ENCODE measurements at regions not wholly inside any gene's neighbourhood (a gene's known extent, or its start where the extent isn't known, plus 50 kb on each side); places are given as distances from the start of the nearest gene placed in this dataset.

GRCh38 chr12:107226126-107226525 lies 132.8 kb upstream of the CRY1 start:
- DNase-seq: no peak

GRCh38 chr12:107228076-107228475 lies 134.7 kb upstream of the CRY1 start:
- no peak for DNase-seq

DNA sequence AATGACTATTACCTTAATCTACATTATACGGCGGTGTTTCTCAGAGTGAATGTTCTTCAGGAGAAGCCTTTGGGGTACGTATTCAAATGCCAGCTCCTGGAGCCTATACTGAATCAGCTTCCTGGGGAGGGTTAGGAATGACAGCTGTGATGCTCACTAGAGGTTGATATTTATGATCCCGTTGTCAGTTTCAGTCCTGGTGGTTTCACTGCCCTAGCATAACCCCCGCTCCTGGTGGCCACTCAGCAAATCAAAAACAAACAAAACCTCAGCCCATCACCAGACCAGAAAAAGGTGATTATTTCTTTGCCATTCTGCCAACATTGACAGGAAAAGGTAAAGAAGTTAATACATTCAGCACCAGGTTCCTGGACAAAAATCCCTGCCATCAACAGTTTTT lies 136.5 kb upstream of the CRY1 start:
- DNase-seq: no peak

DNA sequence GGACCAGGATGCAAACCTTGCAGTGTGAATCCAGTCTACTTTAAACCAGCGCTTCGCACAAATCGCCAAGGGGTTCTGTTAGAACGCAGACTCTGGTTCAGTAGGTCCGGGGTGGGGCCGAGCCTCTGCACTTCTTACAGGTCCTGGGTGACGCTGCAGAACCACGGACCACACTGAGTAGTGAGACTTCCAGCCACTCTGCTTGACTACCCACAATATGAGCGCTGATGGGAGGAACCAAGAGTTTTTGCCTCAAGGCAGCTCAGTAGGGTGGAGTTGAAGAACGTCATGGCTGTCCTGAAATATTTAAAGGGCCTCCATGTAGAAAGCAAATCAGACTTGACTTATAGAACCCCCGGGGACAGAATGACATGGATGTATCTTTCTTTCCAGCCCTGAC lies 138.0 kb upstream of the CRY1 start:
- no peak for DNase-seq

DNA sequence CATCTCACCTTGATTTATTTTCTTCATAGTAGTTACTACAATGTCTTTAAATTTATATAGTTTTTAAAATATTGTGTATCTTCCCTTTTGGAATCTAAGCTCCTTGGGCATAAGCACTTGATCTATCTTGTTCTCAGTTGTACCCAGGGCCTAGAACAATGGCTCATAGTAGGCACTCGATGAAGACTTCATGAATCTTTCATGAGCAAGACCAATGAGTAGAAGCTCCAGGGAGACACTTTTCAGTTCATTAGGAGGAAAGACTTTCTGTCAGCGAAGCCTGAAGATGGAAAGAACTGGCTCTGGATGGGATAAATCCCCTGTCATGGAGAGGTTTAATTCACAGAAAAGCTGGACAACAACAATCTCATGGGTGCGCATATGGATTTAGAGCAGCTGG lies 140.2 kb upstream of the CRY1 start:
- no peak for DNase-seq

GRCh38 chr12:107235600-107235999 lies 142.3 kb upstream of the CRY1 start:
- no peak for DNase-seq

- no peak for DNase-seq
Measured at GRCh38 chr12:107236824-107237511, 143.6 kb upstream of the CRY1 start.

GRCh38 chr12:107238296-107238695 lies 144.9 kb upstream of the CRY1 start:
- no peak for DNase-seq

DNA sequence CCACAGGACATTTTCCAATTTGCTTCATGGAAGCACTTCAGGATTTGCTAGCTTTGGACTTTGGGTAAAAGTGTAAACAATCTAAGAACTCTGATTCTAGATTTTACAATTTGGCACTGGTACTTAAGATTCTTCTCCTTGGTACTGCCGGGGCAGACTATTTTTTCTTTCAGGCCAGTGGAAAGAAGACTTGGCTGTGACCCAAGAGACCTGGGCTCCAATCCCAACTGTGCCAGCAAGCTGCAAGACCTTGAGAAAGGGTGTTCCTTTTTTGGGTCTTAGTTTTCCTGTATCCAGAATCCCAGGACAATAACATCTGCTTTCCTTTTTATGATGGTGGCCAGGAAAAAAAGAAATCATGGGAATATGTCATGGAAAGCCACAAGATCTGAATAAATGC lies 148.1 kb upstream of the CRY1 start:
- DNase-seq: no peak

DNA sequence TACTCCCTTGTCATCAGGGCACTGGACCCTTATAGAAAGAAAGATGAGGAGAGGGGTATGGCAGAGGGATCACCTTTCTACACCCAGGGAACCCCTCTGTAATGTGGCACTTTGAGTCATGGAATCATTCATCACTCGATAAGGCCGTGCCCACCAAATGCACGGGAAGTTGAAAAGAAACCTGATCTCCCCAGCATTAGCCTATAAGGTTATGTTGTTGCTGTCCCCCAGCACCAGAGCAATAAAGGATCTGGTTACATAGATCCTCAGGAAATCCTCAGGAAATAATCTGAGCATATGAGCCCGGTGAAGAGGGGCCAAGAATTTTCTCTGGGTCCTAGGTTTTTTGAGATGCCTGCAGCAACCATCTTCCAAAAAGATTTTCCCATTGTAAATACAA lies 148.8 kb upstream of the CRY1 start:
- no peak for DNase-seq

DNA sequence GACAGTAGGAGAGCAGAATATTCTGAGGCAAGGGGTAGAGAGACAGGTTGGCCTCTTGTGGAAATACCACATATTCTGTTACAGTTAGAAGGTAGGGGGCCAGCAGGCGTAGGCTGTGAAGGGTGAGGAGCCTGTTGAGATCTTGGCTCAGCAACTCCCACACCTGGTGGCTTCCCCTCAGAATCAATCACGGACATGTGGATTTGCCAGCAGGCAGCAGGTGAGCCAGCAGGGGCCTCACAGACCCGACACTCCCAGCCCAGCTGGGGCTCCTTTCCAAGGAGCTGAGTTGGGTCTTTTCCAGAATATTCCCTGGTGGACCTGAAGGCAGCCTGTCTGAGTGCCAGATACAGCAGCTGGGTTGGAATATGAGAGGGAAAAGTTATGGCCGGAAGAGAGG lies 150.0 kb upstream of the CRY1 start:
- DNase-seq: no peak

DNA sequence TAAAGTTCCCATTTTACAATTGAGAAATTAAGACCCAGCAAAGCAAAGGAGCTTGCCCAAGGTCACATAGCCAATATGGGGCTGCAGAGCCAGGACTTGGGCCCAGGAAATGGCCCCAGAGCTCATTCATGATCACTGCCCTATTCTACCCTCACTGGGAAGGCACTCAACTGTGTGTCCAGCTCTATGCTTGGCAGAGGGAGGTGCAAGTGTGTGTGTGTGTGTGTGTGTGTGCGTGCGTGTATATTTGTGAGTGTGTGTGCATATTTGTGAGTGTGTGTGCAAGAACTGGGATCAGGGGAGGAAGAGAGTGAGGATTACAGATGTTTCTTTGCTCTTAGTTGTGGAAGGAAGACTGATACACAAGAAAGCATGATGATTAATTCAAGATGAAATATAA lies 151.2 kb upstream of the CRY1 start:
- no peak for DNase-seq

DNA sequence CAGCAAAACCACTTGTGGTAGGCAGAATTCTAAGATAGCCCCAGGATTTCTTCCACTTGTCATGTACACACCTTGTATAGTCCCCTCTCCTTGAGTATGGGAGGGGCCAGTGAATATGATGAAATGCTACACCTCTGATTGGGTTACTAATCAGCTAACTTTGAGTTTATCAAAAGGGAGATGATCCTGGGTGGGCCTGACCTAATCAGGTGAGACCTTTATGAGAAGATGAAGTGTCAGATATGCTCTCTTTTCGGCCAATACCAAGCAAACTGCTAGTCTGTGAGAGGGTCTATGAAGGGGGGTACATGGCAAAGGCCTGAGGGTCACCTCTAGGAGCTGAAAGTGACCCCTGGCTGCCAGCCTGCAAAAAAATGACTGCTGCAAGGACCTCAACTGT lies 154.3 kb upstream of the CRY1 start:
- no peak for DNase-seq

- DNase-seq: no peak
Measured at GRCh38 chr12:107248187-107248586, 154.8 kb upstream of the CRY1 start.

GRCh38 chr12:107251288-107251687 lies 157.9 kb upstream of the CRY1 start:
- no peak for DNase-seq

GRCh38 chr12:107253361-107253760 lies 160.0 kb upstream of the CRY1 start:
- DNase-seq: no peak

DNA sequence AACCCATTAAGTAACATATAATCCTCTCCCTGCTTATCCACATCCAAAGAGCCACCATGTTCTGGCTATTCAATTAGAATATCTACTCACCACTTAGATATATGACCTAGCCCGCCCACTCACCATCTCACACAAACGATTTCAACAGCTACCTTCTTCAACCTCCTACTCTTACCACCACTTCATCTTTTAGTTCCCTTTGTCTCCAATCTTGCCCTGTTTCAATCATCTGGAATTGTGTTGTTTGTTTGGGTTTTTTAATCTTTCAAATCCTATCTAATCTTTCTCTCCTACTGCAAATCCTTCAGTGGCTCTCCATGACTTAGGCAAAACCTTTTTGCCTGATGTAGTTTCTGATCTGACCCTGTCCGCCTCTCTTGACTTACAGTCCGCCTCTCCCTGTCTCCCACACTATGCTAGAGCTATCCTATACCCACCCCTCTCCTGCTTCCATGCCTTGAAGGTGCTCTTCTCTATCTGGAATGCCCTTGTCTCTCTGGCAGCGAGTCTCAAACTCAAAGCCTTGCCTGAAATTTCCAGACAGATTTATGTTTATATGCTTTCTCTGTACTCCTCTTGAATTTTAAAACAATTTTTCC lies 161.0 kb upstream of the CRY1 start:
- DNase-seq: no peak

DNA sequence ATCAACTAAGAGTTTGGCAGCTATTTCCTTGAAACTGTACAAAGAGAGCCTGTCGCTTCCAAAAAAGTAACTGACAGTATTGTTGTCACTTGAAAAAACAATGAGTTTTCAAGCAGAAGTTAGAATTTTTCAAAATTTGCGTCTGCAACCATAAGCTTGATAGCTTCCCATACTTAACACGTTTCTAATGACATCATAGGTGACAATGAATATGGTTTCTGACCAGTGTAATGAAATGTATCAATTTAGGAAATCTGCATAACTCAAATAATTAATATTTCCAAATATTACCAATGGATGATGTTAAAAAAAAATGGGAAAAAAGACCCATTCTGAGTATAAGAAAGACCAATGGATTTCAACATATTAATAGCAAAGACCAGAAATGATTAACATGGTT lies 165.4 kb upstream of the CRY1 start:
- no peak for DNase-seq

DNA sequence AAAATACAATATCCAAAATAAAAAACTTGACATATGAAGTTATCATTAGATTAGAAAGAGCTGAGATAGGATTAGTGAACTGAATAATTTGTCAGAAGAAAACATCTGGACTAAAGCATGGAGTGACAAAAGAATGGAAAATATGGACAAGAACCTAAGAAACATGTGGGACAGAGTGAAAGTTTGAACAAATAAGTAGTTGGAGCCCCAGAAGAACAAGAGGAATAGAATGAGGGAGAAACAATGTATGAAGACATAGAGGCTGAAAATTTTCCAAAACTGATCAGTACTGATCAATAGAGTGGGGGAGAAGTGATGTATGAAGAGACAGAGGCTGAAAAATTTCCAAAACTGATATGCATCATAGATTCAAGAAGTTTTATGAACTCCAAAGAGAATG lies 170.6 kb upstream of the CRY1 start:
- DNase-seq: no peak

- no peak for DNase-seq
Measured at GRCh38 chr12:107264667-107265066, 171.3 kb upstream of the CRY1 start.

DNA sequence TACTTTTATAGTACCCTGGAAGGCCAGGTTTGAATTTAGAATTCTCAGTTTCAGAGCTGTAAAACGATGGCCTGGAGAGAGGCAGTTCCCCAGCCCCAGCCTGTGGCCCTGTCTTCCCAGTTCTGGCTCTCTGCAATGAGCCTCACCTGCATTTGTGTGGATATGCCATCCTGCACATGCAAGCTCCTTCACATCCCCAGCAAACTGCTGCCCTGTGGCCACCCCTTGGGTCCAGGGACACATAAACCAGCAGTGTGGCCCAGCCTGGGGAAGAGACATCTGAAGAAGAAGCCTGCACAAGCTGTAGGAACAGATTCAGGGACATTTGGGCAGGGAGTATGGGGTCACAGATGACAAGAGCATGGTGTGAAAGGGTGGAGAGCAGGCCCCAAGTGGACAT lies 174.3 kb upstream of the CRY1 start:
- no peak for DNase-seq

- no peak for DNase-seq
Measured at GRCh38 chr12:107271523-107271922, 178.2 kb upstream of the CRY1 start.

DNA sequence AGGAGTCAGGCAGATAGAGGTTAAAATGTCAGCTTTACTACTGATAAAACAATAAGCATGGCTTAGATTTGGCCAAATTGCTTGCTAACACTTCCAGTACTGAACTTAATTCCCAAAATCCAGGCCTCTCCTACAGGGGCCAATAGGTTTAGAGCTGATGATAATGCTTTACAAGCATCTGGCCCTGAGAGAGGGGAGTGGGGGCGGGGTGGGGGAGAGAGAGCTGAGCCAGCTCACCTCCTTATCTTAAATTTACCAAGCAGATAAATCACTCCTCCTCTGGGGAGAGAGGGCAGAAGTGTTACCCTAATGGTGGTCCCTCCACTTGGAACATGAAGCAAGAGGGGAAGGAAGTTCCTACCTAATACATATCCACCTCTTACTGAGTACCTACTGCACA lies 182.2 kb upstream of the CRY1 start:
- no peak for DNase-seq

DNA sequence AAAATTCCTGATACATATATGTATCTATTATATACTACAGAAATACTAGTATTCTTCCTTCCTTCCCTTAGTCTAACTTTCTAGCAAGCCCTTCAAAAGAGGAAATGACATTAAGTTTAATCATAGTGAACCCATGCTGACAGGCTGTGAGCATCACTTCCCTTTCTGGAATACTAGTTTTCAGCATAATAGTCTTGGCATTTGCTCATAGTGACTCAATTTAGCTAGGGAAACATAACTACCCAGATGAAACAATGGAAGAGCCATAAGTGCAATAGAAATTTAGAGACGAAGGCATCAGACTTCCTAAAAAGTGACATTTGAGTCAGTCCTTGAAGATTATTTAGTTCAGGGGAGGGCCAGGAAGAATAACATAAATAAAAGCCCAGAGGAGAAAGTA lies 184.5 kb upstream of the CRY1 start:
- no peak for DNase-seq

DNA sequence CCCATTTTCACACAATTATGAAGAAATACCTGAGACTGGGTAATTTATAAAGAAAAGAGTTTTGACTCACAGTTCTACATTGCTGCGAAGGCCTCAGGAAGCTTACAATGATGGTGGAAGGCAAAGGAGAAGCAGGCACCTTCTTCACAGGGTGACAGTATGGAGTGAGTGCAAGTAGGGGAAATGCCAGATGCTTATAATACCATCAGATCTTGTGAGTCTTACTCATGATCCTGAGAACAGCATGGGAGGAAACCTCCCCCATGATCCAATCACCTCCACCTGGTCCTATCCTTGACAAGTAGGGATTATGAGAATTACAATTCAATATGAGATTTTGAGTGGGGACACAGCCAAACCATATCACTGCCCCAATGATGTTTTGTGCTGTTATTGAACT lies 189.3 kb upstream of the CRY1 start:
- DNase-seq: no peak

Measured in hematopoietic multipotent progenitor cell treated with erythropoietin and hydrocortisone succinate and interleukin-3 and kit ligand, for 8 days (in vitro differentiated cells).